K562 (cell line): ENCODE measurements at regions not wholly inside any gene's neighbourhood (a gene's known extent, or its start where the extent isn't known, plus 50 kb on each side); places are given as distances from the start of the nearest gene placed in this dataset.
"Not testable (repeated sequence)": the region's sequence is repeated elsewhere in the genome, so short reads cannot be mapped to it uniquely, and the experiment has no call there.

ENCODE experiments used
- ADNP ChIP-seq: fragments of 200-800 bp; sonication (Bioruptor generic); IDR thresholded peaks from 2 replicates; pipeline ENCODE4 v1.6.1; 2016; ENCODE audit warnings: missing genetic modification characterization, missing compliant biosample characterization
- BRD4 ChIP-seq: fragments of 200-600 bp; sonication (generic); IDR thresholded peaks from 2 replicates; pipeline ENCODE4 v1.6.1; 2017; ENCODE audit warnings: inconsistent platforms
- JUND ChIP-seq, 2 experiments: IDR thresholded peaks; 2 replicates in 1 of 2; 3 replicates in 1 of 2; pipeline ENCODE4 v1.6.1; 2011; ENCODE audit warnings: borderline replicate concordance in 2 of 2, low read depth in 2 of 2, low read length in 2 of 2, improper control_type of control experiment in 1 of 2, missing biosample characterization in 1 of 2, missing genetic modification characterization in 1 of 2, missing genetic modification reagents in 1 of 2
- KDM2B ChIP-seq: fragments of 250-450 bp; sonication (Bioruptor Pico); IDR thresholded peaks from 2 replicates; pipeline ENCODE4 v1.8.0; 2021; ENCODE audit warnings: mild to moderate bottlenecking, moderate library complexity
- LEF1 ChIP-seq: fragments of 450-650 bp; IDR thresholded peaks from 2 replicates; pipeline ENCODE4 v1.6.1; 2016; ENCODE audit warnings: mild to moderate bottlenecking
- POLR2G ChIP-seq: fragments of 200-400 bp; formaldehyde crosslinking; IDR thresholded peaks from 2 replicates; pipeline ENCODE4 v1.6.1; 2017; ENCODE audit warnings: low read depth, mild to moderate bottlenecking, antibody characterized with exemption, low read length, moderate library complexity
- SIN3A ChIP-seq, 2 experiments: fragments of 150-350 bp in 1 of 2; IDR thresholded peaks; 2 replicates each; pipeline ENCODE4 v1.6.1; 2011 to 2016; ENCODE audit warnings: borderline replicate concordance in 2 of 2, low read depth in 2 of 2, low read length in 2 of 2, mild to moderate bottlenecking in 2 of 2, moderate library complexity in 2 of 2; ENCODE audit not compliant: control insufficient read depth in 1 of 2
- ZBTB8A ChIP-seq: fragments of 450-650 bp; IDR thresholded peaks from 2 replicates; pipeline ENCODE4 v1.6.1; 2018; ENCODE audit warnings: mild to moderate bottlenecking, moderate library complexity; ENCODE audit not compliant: partially characterized antibody
- ZNF24 ChIP-seq: fragments of 450-650 bp; IDR thresholded peaks from 2 replicates; pipeline ENCODE4 v1.6.1; 2016
- TF ChIP-seq, protein P1 (sequence below), 3 experiments: IDR thresholded peaks in 2 of 3; conservative IDR thresholded peaks in 1 of 3; 2 replicates each; pipeline ENCODE4 v1.5.1; 2011 to 2012; ENCODE audit warnings: low read length in 3 of 3, mild to moderate bottlenecking in 3 of 3, control low read depth in 2 of 3, improper control_type of control experiment in 1 of 3, inconsistent platforms in 1 of 3, low read depth in 1 of 3, mixed read lengths in 1 of 3, moderate library complexity in 1 of 3; ENCODE audit not compliant: insufficient read depth in 2 of 3
- TF ChIP-seq, protein P2 (sequence below): sonication (generic); formaldehyde crosslinking; IDR thresholded peaks from 2 replicates; pipeline ENCODE4 v1.8.0; 2022; ENCODE audit warnings: mild to moderate bottlenecking, missing genetic modification reagents, borderline replicate concordance
- TF ChIP-seq, protein P3 (sequence below): sonication (generic); formaldehyde crosslinking; IDR thresholded peaks from 2 replicates; pipeline ENCODE4 v1.9.0; 2022; ENCODE audit warnings: mild to moderate bottlenecking, missing genetic modification reagents
- TF ChIP-seq, protein P4 (sequence below): fragments of 450-650 bp; IDR thresholded peaks from 2 replicates; pipeline ENCODE4 v1.6.1; 2018; ENCODE audit not compliant: partially characterized antibody

DNA sequence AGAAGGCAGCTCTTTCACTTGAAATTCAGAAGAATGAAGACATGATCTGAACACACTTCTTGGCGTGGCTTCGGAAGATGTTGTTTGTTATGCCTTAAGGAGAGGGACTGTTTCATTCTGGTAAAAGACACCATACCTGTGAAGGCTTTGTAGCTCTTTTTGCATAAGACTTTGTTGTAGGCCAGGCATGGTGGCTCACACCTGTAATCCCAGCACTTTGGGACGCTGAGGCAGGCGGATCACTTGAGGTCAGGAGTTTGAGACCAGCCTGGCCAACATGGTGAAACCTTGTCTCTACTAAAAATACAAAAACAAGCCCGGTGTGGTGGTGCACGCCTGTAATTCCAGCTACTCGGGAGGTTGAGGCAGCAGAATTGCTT lies 159.3 kb downstream of the ZFP64 start:
- TF ChIP-seq SIN3A (IDR thresholded peaks at IDR 0.05; ENCODE audit: borderline replicate concordance in 2 of 2, control insufficient read depth in 1 of 2, low read depth in 2 of 2, low read length in 2 of 2); KDM2B (CRISPR knock-in tag); ADNP (tag); BRD4; POLR2G; ZBTB8A; ZNF24; JUND (IDR thresholded peaks at IDR 0.05; ENCODE audit: borderline replicate concordance, low read depth, low read length); JUND (tag; IDR thresholded peaks at IDR 0.05; ENCODE audit: borderline replicate concordance, low read depth, low read length); LEF1: not testable (repeated sequence)
- TF ChIP-seq, protein P1, sequence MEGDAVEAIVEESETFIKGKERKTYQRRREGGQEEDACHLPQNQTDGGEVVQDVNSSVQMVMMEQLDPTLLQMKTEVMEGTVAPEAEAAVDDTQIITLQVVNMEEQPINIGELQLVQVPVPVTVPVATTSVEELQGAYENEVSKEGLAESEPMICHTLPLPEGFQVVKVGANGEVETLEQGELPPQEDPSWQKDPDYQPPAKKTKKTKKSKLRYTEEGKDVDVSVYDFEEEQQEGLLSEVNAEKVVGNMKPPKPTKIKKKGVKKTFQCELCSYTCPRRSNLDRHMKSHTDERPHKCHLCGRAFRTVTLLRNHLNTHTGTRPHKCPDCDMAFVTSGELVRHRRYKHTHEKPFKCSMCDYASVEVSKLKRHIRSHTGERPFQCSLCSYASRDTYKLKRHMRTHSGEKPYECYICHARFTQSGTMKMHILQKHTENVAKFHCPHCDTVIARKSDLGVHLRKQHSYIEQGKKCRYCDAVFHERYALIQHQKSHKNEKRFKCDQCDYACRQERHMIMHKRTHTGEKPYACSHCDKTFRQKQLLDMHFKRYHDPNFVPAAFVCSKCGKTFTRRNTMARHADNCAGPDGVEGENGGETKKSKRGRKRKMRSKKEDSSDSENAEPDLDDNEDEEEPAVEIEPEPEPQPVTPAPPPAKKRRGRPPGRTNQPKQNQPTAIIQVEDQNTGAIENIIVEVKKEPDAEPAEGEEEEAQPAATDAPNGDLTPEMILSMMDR (IDR thresholded peaks at IDR 0.05 in 2 of 3, conservative IDR thresholded peaks at IDR 0.05 in 1 of 3; ENCODE audit: insufficient read depth in 2 of 3, low read depth in 1 of 3, low read length in 3 of 3), result not testable (repeated sequence)
- TF ChIP-seq, protein P2, sequence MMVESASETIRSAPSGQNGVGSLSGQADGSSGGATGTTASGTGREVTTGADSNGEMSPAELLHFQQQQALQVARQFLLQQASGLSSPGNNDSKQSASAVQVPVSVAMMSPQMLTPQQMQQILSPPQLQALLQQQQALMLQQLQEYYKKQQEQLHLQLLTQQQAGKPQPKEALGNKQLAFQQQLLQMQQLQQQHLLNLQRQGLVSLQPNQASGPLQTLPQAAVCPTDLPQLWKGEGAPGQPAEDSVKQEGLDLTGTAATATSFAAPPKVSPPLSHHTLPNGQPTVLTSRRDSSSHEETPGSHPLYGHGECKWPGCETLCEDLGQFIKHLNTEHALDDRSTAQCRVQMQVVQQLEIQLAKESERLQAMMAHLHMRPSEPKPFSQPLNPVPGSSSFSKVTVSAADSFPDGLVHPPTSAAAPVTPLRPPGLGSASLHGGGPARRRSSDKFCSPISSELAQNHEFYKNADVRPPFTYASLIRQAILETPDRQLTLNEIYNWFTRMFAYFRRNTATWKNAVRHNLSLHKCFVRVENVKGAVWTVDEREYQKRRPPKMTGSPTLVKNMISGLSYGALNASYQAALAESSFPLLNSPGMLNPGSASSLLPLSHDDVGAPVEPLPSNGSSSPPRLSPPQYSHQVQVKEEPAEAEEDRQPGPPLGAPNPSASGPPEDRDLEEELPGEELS (CRISPR knock-in tag), result not testable (repeated sequence)
- TF ChIP-seq, protein P3, sequence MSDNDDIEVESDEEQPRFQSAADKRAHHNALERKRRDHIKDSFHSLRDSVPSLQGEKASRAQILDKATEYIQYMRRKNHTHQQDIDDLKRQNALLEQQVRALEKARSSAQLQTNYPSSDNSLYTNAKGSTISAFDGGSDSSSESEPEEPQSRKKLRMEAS (CRISPR knock-in tag), result not testable (repeated sequence)
- TF ChIP-seq, protein P4, sequence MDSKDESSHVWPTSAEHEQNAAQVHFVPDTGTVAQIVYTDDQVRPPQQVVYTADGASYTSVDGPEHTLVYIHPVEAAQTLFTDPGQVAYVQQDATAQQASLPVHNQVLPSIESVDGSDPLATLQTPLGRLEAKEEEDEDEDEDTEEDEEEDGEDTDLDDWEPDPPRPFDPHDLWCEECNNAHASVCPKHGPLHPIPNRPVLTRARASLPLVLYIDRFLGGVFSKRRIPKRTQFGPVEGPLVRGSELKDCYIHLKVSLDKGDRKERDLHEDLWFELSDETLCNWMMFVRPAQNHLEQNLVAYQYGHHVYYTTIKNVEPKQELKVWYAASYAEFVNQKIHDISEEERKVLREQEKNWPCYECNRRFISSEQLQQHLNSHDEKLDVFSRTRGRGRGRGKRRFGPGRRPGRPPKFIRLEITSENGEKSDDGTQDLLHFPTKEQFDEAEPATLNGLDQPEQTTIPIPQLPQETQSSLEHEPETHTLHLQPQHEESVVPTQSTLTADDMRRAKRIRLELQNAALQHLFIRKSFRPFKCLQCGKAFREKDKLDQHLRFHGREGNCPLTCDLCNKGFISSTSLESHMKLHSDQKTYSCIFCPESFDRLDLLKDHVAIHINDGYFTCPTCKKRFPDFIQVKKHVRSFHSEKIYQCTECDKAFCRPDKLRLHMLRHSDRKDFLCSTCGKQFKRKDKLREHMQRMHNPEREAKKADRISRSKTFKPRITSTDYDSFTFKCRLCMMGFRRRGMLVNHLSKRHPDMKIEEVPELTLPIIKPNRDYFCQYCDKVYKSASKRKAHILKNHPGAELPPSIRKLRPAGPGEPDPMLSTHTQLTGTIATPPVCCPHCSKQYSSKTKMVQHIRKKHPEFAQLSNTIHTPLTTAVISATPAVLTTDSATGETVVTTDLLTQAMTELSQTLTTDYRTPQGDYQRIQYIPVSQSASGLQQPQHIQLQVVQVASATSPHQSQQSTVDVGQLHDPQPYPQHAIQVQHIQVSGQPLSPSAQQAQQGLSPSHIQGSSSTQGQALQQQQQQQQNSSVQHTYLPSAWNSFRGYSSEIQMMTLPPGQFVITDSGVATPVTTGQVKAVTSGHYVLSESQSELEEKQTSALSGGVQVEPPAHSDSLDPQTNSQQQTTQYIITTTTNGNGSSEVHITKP, result not testable (repeated sequence)
